ENCODE measurements at regions not wholly inside any gene's neighbourhood (a gene's known extent, or its start where the extent isn't known, plus 50 kb on each side); places are given as distances from the start of the nearest gene placed in this dataset.

GRCh38 chr20:52447225-52447551, 255.6 kb upstream of the ZFP64 start:
- TF ChIP-seq CTCF (IDR thresholded peaks at IDR 0.05), result no peak
- no peak for TF ChIP-seq POLR2AphosphoS5 (IDR thresholded peaks at IDR 0.05)
- TF ChIP-seq POLR2A (IDR thresholded peaks at IDR 0.05; ENCODE audit: low read depth), result no peak

Measured in esophagus muscularis mucosa (tissue), 3 donors.